Heart left ventricle (tissue), 16 donors: ENCODE measurements at regions not wholly inside any gene's neighbourhood (a gene's known extent, or its start where the extent isn't known, plus 50 kb on each side); places are given as distances from the start of the nearest gene placed in this dataset.

Source experiments
- ATAC-seq, 4 donors: fragments of 200-7000 bp; cut with Tn5 transposase; one replicate each; pipeline ENCODE4 v1.9.1; 2020 to 2022; ENCODE audit warnings: moderate library complexity in 4 of 4, mild to moderate bottlenecking in 3 of 4, moderate number of reproducible peaks in 1 of 4
- DNase-seq, 5 donors: peaks; one replicate each; pipeline ENCODE4 v3.0.0-alpha.2; 2020
- H3K27ac ChIP-seq, 12 donors: fragments of 200-600 bp; sonication (generic) in 4 of 12; one replicate each; pipeline versions ENCODE4 v1.5.0 to v1.8.0; 2016 to 2022; ENCODE audit warnings: mild to moderate bottlenecking in 2 of 12
- H3K27me3 ChIP-seq, 9 donors: fragments of 200-600 bp; sonication (generic) in 2 of 9; one replicate each; pipeline versions ENCODE4 v1.5.1 to v1.8.0; 2016 to 2022; ENCODE audit warnings: mild to moderate bottlenecking in 3 of 9
- H3K36me3 ChIP-seq, 9 donors: fragments of 200-600 bp; sonication (generic) in 2 of 9; one replicate each; pipeline versions ENCODE4 v1.5.0 to v1.8.0; 2018 to 2022; ENCODE audit warnings: mild to moderate bottlenecking in 2 of 9
- H3K4me1 ChIP-seq, 12 donors: fragments of 200-600 bp; sonication (generic) in 4 of 12; one replicate each; pipeline versions ENCODE4 v1.5.0 to v1.8.0; 2016 to 2022; ENCODE audit warnings: mild to moderate bottlenecking in 3 of 12
- H3K4me3 ChIP-seq, 12 donors: fragments of 200-600 bp; sonication (generic) in 4 of 12; one replicate each; pipeline versions ENCODE4 v1.5.0 to v1.8.0; 2017 to 2022; ENCODE audit warnings: mild to moderate bottlenecking in 9 of 12, moderate library complexity in 4 of 12
- H3K9me3 ChIP-seq, 12 donors: fragments of 200-600 bp; sonication (generic) in 4 of 12; one replicate each; pipeline versions ENCODE4 v1.5.0 to v1.8.0; 2016 to 2022; ENCODE audit warnings: mild to moderate bottlenecking in 1 of 12
- POLR2A ChIP-seq, 2 donors: fragments of 450-650 bp; IDR thresholded peaks; one replicate each; pipeline ENCODE4 v1.6.1; 2017; ENCODE audit warnings: antibody characterized with exemption in 2 of 2, mild to moderate bottlenecking in 2 of 2, moderate library complexity in 2 of 2
- WGBS, 4 donors: extraction: QIAGEN DNeasy Blood & Tissue Kit in 2 of 4; methylation state at CpG; one replicate each; pipeline versions ENCODE4 v1.1.5 to v1.1.7; 2013 to 2018; 5-methylcytosine and 5-hydroxymethylcytosine counted together
- intact Hi-C, 10 donors: fragments of 100-400 bp; cut with DNase I; formaldehyde crosslinking; loops; one replicate each; pipeline versions ENCODE4 v1.11.1 to v1.14.2; 2022
- TF ChIP-seq, protein P1 (sequence below), 12 donors: fragments of 200-600 bp; sonication (generic) in 4 of 12; IDR thresholded peaks; one replicate each; pipeline versions ENCODE4 v1.5.0 to v1.8.0; 2018 to 2022; ENCODE audit warnings: antibody characterized with exemption in 12 of 12, mild to moderate bottlenecking in 5 of 12
- donor health status: ischemic (EF 13 %, LVEDD 7.1; RV severe dilation, severe dysfunction).
- donor health status: healthy with polysubstance abuse.
- donor health status: DM: no; HTN: yes; CAD: no.
- donor health status: DM: no; HTN: no; CAD: no.
- donor health status: ischemic (EF 25% LVEDD 6.9; RV normal size, moderate dysfunction).
- donor health status: ischemic (EF 25% LVEDD 5.7; RV mildly dilated, moderate dysfunction).
- donor health status: healthy.
- donor health status: DM: yes; HTN: yes; CAD: no.
- donor health status: ischemic (EF 35%, LVEDD 5.7; RV mildly dilated, moderate dysfunction).
- donor health status: nonischemic (EF 11% LVEDD 7.7; RV severe dilation, severe dysfunction).
- donor health status: DM: yes; HTN: yes; CAD: no.
- donor health status: PGD.
- donor health status: ischemic (EF 29% LVEDD 5.4; RV normal size, mild dysfunction).
- donor health status: nonischemic (EF 23%, LVEDD 6.1; RV moderate dilation, normal function).

DNA sequence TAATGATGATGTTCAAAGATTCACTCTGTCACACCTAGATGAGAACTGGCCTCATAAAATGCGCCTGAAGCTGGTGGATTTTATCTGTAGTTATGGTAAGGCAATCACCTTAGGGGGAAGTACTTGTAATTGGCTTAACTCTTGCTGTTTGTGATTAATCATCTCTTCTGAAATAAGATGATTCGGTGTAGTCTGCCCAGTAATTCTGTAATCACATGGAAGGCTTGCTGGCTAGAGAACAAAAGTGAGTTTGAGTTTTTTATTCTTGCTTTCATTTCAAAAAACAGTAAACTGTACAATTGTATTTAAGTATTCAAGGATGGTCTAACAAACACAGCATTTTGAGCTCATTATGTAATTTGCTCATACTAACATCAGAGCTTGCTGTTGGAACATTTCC is 72.1 kb downstream of the OTOL1 start:
- H3K27ac ChIP-seq, result no peak overlapping the region
- H3K9me3 ChIP-seq, result no peaks in the 10 kb centered on the region
- H3K36me3 ChIP-seq, result no peaks in the 10 kb centered on the region
- peaks cover 0 to 3% (median 0%) of the 10 kb centered on the region in 9 donors for H3K27me3 ChIP-seq
- intact Hi-C loops, result no loop called here
- no peak overlapping the region for H3K4me3 ChIP-seq
- DNase-seq, result no peak
- TF ChIP-seq POLR2A (IDR thresholded peaks at IDR 0.05), result no peak
- TF ChIP-seq, protein P1, sequence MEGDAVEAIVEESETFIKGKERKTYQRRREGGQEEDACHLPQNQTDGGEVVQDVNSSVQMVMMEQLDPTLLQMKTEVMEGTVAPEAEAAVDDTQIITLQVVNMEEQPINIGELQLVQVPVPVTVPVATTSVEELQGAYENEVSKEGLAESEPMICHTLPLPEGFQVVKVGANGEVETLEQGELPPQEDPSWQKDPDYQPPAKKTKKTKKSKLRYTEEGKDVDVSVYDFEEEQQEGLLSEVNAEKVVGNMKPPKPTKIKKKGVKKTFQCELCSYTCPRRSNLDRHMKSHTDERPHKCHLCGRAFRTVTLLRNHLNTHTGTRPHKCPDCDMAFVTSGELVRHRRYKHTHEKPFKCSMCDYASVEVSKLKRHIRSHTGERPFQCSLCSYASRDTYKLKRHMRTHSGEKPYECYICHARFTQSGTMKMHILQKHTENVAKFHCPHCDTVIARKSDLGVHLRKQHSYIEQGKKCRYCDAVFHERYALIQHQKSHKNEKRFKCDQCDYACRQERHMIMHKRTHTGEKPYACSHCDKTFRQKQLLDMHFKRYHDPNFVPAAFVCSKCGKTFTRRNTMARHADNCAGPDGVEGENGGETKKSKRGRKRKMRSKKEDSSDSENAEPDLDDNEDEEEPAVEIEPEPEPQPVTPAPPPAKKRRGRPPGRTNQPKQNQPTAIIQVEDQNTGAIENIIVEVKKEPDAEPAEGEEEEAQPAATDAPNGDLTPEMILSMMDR (IDR thresholded peaks at IDR 0.05), result no peak
- no peaks in the 10 kb centered on the region for H3K4me1 ChIP-seq
- 71 to 84% (median 83%) methylated on average over 2 of the region's 2 CpGs for WGBS, 4 donors
- no peak for ATAC-seq

DNA sequence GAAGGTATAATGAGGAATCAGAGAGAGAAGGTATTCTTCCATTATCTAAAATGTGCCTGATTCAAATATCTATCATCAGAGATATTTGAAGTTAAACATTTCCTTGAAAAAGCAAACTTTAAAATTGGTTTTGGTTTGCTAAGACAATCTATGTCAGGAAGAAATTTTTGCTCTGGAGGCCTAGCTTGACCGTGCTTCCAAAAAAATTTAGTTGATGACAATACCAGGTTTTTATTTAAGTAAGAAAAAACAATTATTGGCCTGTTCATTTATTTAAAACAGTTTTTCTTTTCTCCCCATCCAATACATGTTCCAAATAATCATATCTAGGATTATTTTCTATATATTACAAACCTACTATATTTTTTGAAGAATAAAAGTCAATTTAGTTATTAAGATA is 75.3 kb downstream of the OTOL1 start:
- no peak for ATAC-seq
- TF ChIP-seq, protein P1 (IDR thresholded peaks at IDR 0.05), result no peak
- TF ChIP-seq POLR2A (IDR thresholded peaks at IDR 0.05), result no peak
- H3K27me3 ChIP-seq, result peaks cover 0 to 3% (median 0%) of the 10 kb centered on the region in 9 donors
- H3K27ac ChIP-seq, result no peak overlapping the region
- DNase-seq, result no peak
- WGBS, 4 donors, result 54 to 84% (median 60%) methylated on average over 1 of the region's 1 CpG
- no peaks in the 10 kb centered on the region for H3K4me1 ChIP-seq
- H3K4me3 ChIP-seq, result no peak overlapping the region
- H3K9me3 ChIP-seq, result no peaks in the 10 kb centered on the region
- H3K36me3 ChIP-seq, result no peaks in the 10 kb centered on the region
- intact Hi-C loops, result no loop called here

DNA sequence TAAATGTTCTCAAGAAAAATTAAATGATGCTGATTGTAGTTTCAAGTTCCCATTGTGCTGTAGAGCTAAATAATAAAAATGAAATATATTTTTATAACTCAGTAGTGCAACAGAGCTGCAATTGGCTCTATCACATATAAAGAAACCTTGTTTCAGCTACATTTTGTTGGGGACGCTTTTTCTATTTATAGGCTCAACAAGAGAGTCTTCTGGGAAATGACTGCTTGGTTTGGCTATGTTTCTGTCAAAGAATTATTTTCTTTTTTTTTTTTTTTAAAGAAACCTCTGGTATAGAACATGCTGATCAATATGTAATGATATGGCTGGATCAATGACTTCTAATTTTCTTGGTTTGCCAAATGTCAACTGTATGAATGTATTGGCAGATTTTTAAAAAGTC is 76.5 kb downstream of the OTOL1 start:
- no peak overlapping the region for H3K27ac ChIP-seq
- intact Hi-C loops, result no loop called here
- H3K36me3 ChIP-seq, result no peaks in the 10 kb centered on the region
- ATAC-seq, result no peak
- H3K4me1 ChIP-seq, result no peaks in the 10 kb centered on the region
- no peak for TF ChIP-seq POLR2A (IDR thresholded peaks at IDR 0.05)
- TF ChIP-seq, protein P1 (IDR thresholded peaks at IDR 0.05), result no peak
- DNase-seq, result no peak
- 34 to 58% (median 48%) methylated on average over 1 of the region's 1 CpG for WGBS, 4 donors
- peaks cover 0 to 3% (median 0%) of the 10 kb centered on the region in 9 donors for H3K27me3 ChIP-seq
- H3K4me3 ChIP-seq, result no peak overlapping the region
- H3K9me3 ChIP-seq, result no peaks in the 10 kb centered on the region

DNA sequence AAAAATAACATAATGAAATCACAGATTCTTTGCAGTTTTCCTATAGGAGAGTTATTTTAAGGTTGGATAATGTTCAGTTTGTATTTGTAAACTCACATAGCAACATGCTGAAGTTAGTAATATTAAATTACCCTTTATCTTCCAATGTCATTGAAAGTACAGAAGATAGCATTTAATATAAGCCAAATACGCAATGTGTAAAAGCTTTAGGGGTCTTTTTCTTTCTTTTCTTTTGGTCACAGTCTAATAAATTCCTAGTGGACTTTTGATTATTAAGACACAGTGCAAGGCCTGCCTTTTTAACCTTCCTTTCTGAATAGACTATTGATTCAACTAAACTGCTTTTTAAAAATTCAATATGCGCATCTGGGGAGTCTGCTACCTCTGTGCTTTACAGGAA is 79.3 kb downstream of the OTOL1 start:
- no peak for ATAC-seq
- H3K9me3 ChIP-seq, result no peaks in the 10 kb centered on the region
- H3K4me1 ChIP-seq, result no peaks in the 10 kb centered on the region
- no peak for TF ChIP-seq POLR2A (IDR thresholded peaks at IDR 0.05)
- TF ChIP-seq, protein P1 (IDR thresholded peaks at IDR 0.05), result no peak
- 88 to 93% (median 91%) methylated on average over 2 of the region's 2 CpGs for WGBS, 4 donors
- no peak overlapping the region for H3K4me3 ChIP-seq
- no peaks in the 10 kb centered on the region for H3K36me3 ChIP-seq
- no peaks in the 10 kb centered on the region for H3K27me3 ChIP-seq
- intact Hi-C loops, result no loop called here
- no peak overlapping the region for H3K27ac ChIP-seq
- no peak for DNase-seq
